Muscle of leg (tissue), 3 donors: ENCODE measurements at regions not wholly inside any gene's neighbourhood (a gene's known extent, or its start where the extent isn't known, plus 50 kb on each side); places are given as distances from the start of the nearest gene placed in this dataset.

ENCODE experiments used
- DNase-seq: peaks from one replicate; pipeline ENCODE4 v3.0.0; 2013
- H3K27ac ChIP-seq: one replicate; pipeline ENCODE4 v1.5.1; 2013; ENCODE audit warnings: mild to moderate bottlenecking, low read length, control low read depth
- H3K27me3 ChIP-seq: one replicate; pipeline ENCODE4 v1.6.1; 2013; ENCODE audit warnings: low read length; ENCODE audit not compliant: control insufficient read depth, insufficient read depth
- H3K36me3 ChIP-seq: one replicate; pipeline ENCODE4 v1.6.1; 2013; ENCODE audit warnings: low read length; ENCODE audit not compliant: control insufficient read depth, insufficient read depth
- H3K4me1 ChIP-seq: one replicate; pipeline ENCODE4 v1.6.1; 2013; ENCODE audit warnings: low read length; ENCODE audit not compliant: control insufficient read depth, insufficient read depth
- H3K4me3 ChIP-seq: one replicate; pipeline ENCODE4 v1.5.1; 2013; ENCODE audit warnings: low read length, control low read depth
- H3K9me3 ChIP-seq: replicated peaks from 2 replicates; pipeline ENCODE4 v1.6.1; 2013; ENCODE audit warnings: low read depth, low read length; ENCODE audit not compliant: control insufficient read depth
- WGBS: methylation state at CpG from one replicate; pipeline ENCODE4 v1.1.5; 2013; ENCODE audit warnings: missing lambda C conversion rate; ENCODE audit not compliant: insufficient coverage; 5-methylcytosine and 5-hydroxymethylcytosine counted together

DNA sequence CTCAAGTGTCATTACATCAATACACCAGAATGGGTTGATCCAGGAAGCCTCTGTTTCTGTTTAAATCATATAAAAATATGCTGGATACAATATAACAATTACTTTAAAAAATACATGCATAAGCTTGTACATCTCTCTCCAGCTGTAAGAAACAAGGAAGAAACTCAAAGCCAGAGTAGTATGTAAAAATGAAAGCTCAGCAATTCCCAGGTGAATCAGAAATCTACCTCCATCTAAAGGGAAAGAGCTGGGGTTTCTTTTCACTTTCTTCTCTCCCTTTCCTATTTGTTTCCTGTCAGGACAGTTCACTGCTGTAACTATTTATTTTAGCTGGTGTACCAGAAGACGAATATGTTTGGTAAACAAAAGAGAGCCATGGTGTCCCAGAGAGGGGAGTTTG, 301.0 kb upstream of the C1orf87 start:
- H3K9me3 ChIP-seq: peaks cover 3% of the 10 kb centered on the region
- no peak overlapping the region for H3K27ac ChIP-seq
- no peak for DNase-seq
- no peaks in the 10 kb centered on the region for H3K27me3 ChIP-seq
- H3K36me3 ChIP-seq: no peaks in the 10 kb centered on the region
- no peaks in the 10 kb centered on the region for H3K4me1 ChIP-seq
- no peak overlapping the region for H3K4me3 ChIP-seq
- 67% methylated on average over 1 of the region's 1 CpG for WGBS

DNA sequence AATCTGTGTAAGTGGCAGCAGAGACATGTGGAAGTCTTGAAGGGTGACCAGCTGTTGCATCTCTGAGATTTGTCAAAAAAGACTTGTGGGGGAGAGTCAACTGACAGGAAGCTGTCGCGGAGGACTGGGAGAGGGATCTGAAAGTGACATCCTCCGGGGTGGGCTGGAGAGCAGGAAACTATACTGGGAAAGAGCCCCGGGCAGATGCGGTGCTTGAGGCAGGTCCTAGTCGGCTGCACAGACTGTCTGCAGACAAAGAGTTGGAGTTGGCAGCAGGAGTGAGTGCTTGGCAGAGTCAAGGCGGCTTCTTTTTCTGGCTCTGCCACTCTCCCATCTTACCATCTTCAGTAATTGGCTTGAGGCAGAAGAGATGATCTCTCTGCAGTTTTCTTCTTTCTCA, 294.0 kb upstream of the C1orf87 start:
- Histone ChIP-seq H3K27ac (no peak overlapping the region), H3K9me3 (peaks cover 3% of the 10 kb centered on the region), H3K4me3 (no peak overlapping the region), H3K4me1 (no peaks in the 10 kb centered on the region), H3K36me3 (no peaks in the 10 kb centered on the region), H3K27me3 (no peaks in the 10 kb centered on the region)
- 15% methylated on average over 4 of the region's 7 CpGs for WGBS
- peak; percentile 34 for DNase-seq

DNA sequence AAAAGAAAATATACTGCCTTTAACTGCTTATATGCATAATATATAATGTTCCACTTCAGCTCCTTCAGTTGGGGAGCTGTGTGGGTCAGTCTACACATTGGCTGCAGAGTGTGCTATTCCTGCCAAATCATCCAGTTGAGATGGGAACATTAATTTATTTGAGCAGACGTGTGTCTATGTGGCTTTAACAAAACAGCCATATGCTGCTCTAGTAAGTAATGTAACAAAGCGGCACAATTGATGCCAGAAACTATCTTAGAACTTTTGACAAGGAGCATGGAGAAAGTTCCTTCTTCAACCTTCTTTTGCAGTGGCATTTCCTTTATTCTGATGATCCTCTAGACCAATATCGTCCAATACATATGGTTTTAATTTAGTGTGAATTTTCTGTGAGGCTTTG, 285.9 kb upstream of the C1orf87 start:
- Histone ChIP-seq H3K27ac (peak overlapping the region; percentile 38), H3K27me3 (no peaks in the 10 kb centered on the region), H3K4me1 (no peaks in the 10 kb centered on the region), H3K36me3 (no peaks in the 10 kb centered on the region), H3K4me3 (no peak overlapping the region), H3K9me3 (no peaks in the 10 kb centered on the region)
- DNase-seq: peak; percentile 88
- WGBS: no CpG with 5 or more reads among the region's 3 CpGs

DNA sequence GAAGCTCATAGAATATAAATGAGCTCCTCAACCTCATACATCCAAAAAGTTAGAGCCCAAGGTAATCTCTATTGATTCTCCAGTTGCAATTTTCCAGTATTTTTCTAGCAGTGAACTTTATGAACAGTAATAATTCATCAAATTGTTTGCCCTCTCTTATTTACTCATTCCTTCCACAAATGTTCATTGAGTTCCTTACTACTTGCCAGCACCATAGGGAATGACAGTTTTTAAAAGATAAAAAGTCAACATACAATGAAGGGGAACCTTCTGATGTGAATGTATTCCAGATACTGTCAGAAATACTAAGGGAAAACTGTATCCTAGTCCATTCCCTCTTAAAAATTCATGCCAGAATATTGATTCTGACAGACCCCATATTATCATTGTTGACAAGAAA, 277.0 kb upstream of the C1orf87 start:
- H3K4me1 ChIP-seq: no peaks in the 10 kb centered on the region
- no peaks in the 10 kb centered on the region for H3K27me3 ChIP-seq
- H3K4me3 ChIP-seq: no peak overlapping the region
- DNase-seq: no peak
- H3K27ac ChIP-seq: no peak overlapping the region
- H3K9me3 ChIP-seq: no peaks in the 10 kb centered on the region
- H3K36me3 ChIP-seq: no peaks in the 10 kb centered on the region

DNA sequence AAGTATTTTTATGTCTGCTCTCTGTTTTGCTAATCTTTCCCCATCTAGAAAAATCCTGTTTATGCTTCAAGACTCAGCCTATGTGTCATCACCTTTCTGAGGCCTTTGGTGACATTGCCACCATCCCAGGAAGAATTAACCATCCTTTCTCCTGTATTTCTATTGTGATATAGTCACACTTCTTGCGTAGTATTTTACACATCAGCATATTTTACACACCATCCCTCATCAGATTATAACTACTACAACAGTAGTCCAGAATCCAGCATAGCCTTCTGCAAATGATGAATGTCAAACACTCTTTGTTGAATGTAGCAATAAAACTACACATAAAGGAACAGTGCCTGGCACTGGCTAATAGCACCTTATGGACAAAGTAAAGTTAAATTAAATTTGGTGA, 275.3 kb upstream of the C1orf87 start:
- Histone ChIP-seq H3K4me1 (no peaks in the 10 kb centered on the region), H3K27ac (no peak overlapping the region), H3K4me3 (no peak overlapping the region), H3K9me3 (no peaks in the 10 kb centered on the region), H3K36me3 (no peaks in the 10 kb centered on the region), H3K27me3 (no peaks in the 10 kb centered on the region)
- WGBS: no CpG with 5 or more reads among the region's 1 CpG
- no peak for DNase-seq

DNA sequence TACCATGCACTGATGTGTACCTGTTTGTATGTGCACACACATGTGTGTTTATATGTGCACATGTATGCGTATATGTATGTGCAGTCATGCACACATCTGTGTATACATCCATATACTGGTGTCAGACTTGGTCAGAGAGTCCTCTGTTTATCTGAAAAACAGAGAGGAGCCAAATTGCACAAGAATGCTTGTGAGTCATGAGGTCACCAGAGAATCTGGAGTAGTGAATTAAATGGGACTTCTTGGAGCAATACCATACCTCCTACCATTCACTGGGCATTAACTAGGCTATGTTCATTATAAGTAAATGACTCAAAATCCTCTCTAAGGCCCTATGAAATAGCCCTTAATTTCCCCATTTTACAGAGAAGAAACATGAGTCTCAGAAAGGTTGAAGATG, 272.1 kb upstream of the C1orf87 start:
- no peaks in the 10 kb centered on the region for H3K36me3 ChIP-seq
- no peaks in the 10 kb centered on the region for H3K4me1 ChIP-seq
- no peak for DNase-seq
- WGBS: no CpG with 5 or more reads among the region's 1 CpG
- no peak overlapping the region for H3K4me3 ChIP-seq
- H3K27me3 ChIP-seq: no peaks in the 10 kb centered on the region
- H3K9me3 ChIP-seq: no peaks in the 10 kb centered on the region
- H3K27ac ChIP-seq: no peak overlapping the region

DNA sequence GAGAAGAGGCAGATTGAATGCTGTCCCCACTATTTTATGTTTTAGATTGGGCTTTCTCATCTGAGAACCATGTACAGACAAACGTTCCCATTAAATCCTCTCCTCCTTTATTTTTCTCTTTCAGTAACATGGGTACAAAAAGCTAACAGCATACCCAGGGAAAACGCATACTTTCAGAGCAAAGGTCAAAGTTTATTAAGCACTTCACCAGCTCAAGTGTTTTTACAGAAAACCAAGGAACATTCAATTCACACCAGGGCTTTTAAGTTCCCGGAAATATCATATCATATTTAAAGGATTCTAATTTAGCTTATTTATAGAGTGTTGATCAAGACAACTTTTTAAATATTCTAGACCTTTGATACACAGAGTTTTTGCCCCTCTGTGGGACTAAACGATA, 271.5 kb upstream of the C1orf87 start:
- Histone ChIP-seq H3K4me1 (no peaks in the 10 kb centered on the region), H3K4me3 (no peak overlapping the region), H3K36me3 (no peaks in the 10 kb centered on the region), H3K9me3 (no peaks in the 10 kb centered on the region), H3K27me3 (no peaks in the 10 kb centered on the region), H3K27ac (no peak overlapping the region)
- WGBS: 0% methylated on average over 1 of the region's 4 CpGs
- DNase-seq: no peak

DNA sequence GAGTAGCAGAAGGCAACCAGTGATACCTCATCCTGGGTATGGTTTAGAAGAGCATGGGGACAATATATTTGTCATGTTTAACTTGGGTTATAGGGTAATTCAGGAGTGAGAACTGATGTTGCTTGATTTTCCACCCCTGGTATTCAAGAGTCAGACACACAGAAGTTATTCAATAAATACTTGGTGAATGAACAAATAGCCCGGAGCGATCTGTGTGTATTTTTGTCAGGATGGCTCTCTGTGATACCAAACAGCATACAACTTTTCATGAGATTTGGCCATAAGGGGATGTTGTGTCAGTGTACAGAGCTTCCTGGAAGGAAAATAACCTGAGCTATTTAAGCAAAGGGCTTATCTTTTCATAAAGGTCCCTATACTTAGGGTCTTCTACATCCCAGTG, 270.2 kb upstream of the C1orf87 start:
- no peaks in the 10 kb centered on the region for H3K9me3 ChIP-seq
- no peak overlapping the region for H3K4me3 ChIP-seq
- no peak for DNase-seq
- no peaks in the 10 kb centered on the region for H3K36me3 ChIP-seq
- no CpG with 5 or more reads among the region's 2 CpGs for WGBS
- no peaks in the 10 kb centered on the region for H3K27me3 ChIP-seq
- H3K27ac ChIP-seq: no peak overlapping the region
- H3K4me1 ChIP-seq: no peaks in the 10 kb centered on the region

DNA sequence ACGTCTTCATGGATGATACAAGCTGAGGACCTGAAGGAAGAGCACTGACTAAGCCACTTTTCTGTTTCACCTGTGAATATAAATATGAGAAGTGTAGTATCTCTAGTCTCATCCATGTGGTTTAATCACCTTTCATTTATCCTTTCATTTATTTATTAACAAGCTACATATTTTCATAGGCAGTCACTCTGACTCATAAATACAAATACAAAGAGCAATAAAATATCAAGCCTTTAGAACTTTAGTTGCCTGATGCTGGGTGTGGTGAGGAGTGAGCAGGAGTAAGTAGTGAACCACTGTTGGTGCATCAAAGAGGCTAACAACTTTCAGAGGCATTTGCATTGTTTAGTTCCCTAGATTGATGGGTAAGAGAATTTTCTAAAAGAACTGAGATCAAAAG, 269.0 kb upstream of the C1orf87 start:
- Histone ChIP-seq H3K9me3 (no peaks in the 10 kb centered on the region), H3K27me3 (no peaks in the 10 kb centered on the region), H3K4me3 (no peak overlapping the region), H3K4me1 (no peaks in the 10 kb centered on the region), H3K27ac (no peak overlapping the region), H3K36me3 (no peaks in the 10 kb centered on the region)
- WGBS: no CpG with 5 or more reads among the region's 1 CpG
- no peak for DNase-seq

DNA sequence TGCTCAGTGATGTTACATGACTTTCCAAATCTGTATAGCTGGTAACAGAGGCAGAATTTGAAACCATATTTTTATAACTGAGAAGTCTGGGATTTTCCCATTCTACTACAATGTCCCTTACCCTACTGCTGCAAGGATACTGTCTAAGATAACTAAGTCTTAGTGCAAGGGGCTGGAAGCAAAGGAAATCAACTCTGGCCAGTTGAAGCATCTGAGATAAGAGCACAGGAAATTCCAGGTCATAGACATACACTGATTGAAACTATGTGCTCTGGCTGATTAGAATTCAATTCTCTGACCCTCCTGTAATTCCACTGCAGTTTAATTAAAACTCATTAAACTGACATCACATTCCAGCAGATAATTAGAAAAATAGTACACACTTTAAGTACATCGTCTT, 267.7 kb upstream of the C1orf87 start:
- no CpG with 5 or more reads among the region's 1 CpG for WGBS
- Histone ChIP-seq H3K4me3 (no peak overlapping the region), H3K36me3 (no peaks in the 10 kb centered on the region), H3K27ac (no peak overlapping the region), H3K9me3 (no peaks in the 10 kb centered on the region), H3K4me1 (no peaks in the 10 kb centered on the region), H3K27me3 (no peaks in the 10 kb centered on the region)
- no peak for DNase-seq

DNA sequence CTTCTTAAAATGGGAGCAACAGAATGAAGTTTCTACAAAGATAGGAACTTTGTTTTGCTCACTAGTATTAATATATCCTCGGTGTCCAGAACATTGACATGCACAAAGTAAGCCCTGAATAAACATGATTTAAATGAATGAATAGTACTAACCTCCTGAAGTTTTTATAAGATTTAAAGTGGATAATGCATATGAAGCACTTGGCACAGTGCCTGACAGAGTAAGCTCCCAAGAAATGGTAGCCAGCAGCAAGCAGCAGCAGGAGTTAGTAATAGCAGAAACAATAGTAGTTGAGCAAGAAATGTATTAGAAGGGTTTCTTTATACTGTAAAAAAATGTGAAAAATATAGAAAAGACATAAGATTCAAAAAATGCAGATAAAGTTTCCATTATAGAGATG, 258.1 kb upstream of the C1orf87 start:
- Histone ChIP-seq H3K27ac (no peak overlapping the region), H3K36me3 (no peaks in the 10 kb centered on the region), H3K4me3 (no peak overlapping the region), H3K4me1 (no peaks in the 10 kb centered on the region), H3K27me3 (no peaks in the 10 kb centered on the region), H3K9me3 (peaks cover 4% of the 10 kb centered on the region)
- peak; percentile 61 for DNase-seq
- no CpG with 5 or more reads among the region's 1 CpG for WGBS
